HEK293 (cell line): ENCODE measurements at regions not wholly inside any gene's neighbourhood (a gene's known extent, or its start where the extent isn't known, plus 50 kb on each side); places are given as distances from the start of the nearest gene placed in this dataset.

Experiments used
- CTCF ChIA-PET: fragments of 350-600 bp; formaldehyde crosslinking; extraction: SDS; loops from one replicate; lab custom pipeline; 2021; ENCODE audit warnings: antibody characterized with exemption; lab: Yijun Ruan, JAX
- POLR2A ChIA-PET: fragments of 300-600 bp; formaldehyde crosslinking; extraction: SDS; loops from one replicate; lab custom pipeline; 2020; ENCODE audit warnings: antibody characterized with exemption, inconsistent platforms; lab: Yijun Ruan, JAX
- H3K27ac ChIP-seq: fragments of 200-500 bp; sonication (Bioruptor generic); 2 replicates; pipeline ENCODE4 v1.5.1; 2014; ENCODE audit warnings: low read depth, low read length, control low read depth, inconsistent platforms; ENCODE audit errors: extremely low read depth
- H3K36me3 ChIP-seq, 2 experiments: fragments of 200-500 bp in 1 of 2; sonication (Bioruptor generic) in 1 of 2; 1 replicate in 1 of 2; 2 replicates in 1 of 2; pipeline ENCODE4 v1.5.1; 2014 to 2017; ENCODE audit warnings: inconsistent platforms in 2 of 2, low read length in 2 of 2; ENCODE audit not compliant: control insufficient read depth in 2 of 2, insufficient read depth in 1 of 2
- H3K4me1 ChIP-seq: fragments of 200-500 bp; sonication (Bioruptor generic); 2 replicates; pipeline ENCODE4 v1.5.1; 2014; ENCODE audit warnings: mild to moderate bottlenecking, low read length, inconsistent platforms; ENCODE audit not compliant: control insufficient read depth, insufficient read depth
- H3K4me3 ChIP-seq: 2 replicates; pipeline ENCODE4 v1.5.1; 2011; ENCODE audit warnings: low read depth, mild to moderate bottlenecking, control low read depth, low read length, moderate library complexity
- H3K9me3 ChIP-seq: fragments of 200-500 bp; sonication (Bioruptor generic); 2 replicates; pipeline ENCODE4 v1.5.1; 2014; ENCODE audit warnings: low read depth, low read length, inconsistent platforms; ENCODE audit not compliant: control insufficient read depth, insufficient read depth
- EGR2 ChIP-seq: fragments of 450-650 bp; formaldehyde crosslinking; IDR thresholded peaks from 2 replicates; pipeline ENCODE4 v1.5.1; 2016; ENCODE audit warnings: low read depth, missing biosample characterization, missing genetic modification characterization
- KLF7 ChIP-seq: fragments of 450-650 bp; formaldehyde crosslinking; IDR thresholded peaks from 2 replicates; pipeline ENCODE4 v1.5.1; 2016; ENCODE audit warnings: missing biosample characterization, missing genetic modification characterization, borderline replicate concordance
- MYNN ChIP-seq: fragments of 450-650 bp; formaldehyde crosslinking; IDR thresholded peaks from 2 replicates; pipeline ENCODE4 v1.5.1; 2016; ENCODE audit warnings: missing biosample characterization, missing genetic modification characterization, borderline replicate concordance
- SCRT1 ChIP-seq: fragments of 450-650 bp; formaldehyde crosslinking; IDR thresholded peaks from 2 replicates; pipeline ENCODE4 v1.5.1; 2016; ENCODE audit warnings: missing biosample characterization, missing genetic modification characterization, borderline replicate concordance
- ZFP3 ChIP-seq: fragments of 450-650 bp; formaldehyde crosslinking; IDR thresholded peaks from 2 replicates; pipeline ENCODE4 v1.5.1; 2016; ENCODE audit warnings: low read depth, missing biosample characterization, missing genetic modification characterization
- ZFP37 ChIP-seq: fragments of 450-650 bp; formaldehyde crosslinking; IDR thresholded peaks from 2 replicates; pipeline ENCODE4 v1.5.1; 2016; ENCODE audit warnings: missing biosample characterization, missing genetic modification characterization
- ZNF133 ChIP-seq: fragments of 450-650 bp; formaldehyde crosslinking; IDR thresholded peaks from 2 replicates; pipeline ENCODE4 v1.5.1; 2016; ENCODE audit warnings: missing biosample characterization, missing genetic modification characterization
- ZNF146 ChIP-seq: fragments of 450-650 bp; formaldehyde crosslinking; IDR thresholded peaks from 2 replicates; pipeline ENCODE4 v1.5.1; 2016; ENCODE audit warnings: missing biosample characterization, missing genetic modification characterization
- ZNF148 ChIP-seq: fragments of 450-650 bp; formaldehyde crosslinking; IDR thresholded peaks from 2 replicates; pipeline ENCODE4 v1.5.0; 2017; ENCODE audit warnings: missing biosample characterization, missing genetic modification characterization, borderline replicate concordance
- ZNF23 ChIP-seq: fragments of 450-650 bp; formaldehyde crosslinking; IDR thresholded peaks from 2 replicates; pipeline ENCODE4 v1.5.1; 2016; ENCODE audit warnings: missing biosample characterization, missing genetic modification characterization, borderline replicate concordance
- ZNF544 ChIP-seq: fragments of 450-650 bp; formaldehyde crosslinking; IDR thresholded peaks from 2 replicates; pipeline ENCODE4 v1.5.0; 2017; ENCODE audit warnings: missing biosample characterization, missing genetic modification characterization
- ZNF629 ChIP-seq: fragments of 450-650 bp; formaldehyde crosslinking; IDR thresholded peaks from 2 replicates; pipeline ENCODE4 v1.5.1; 2017; ENCODE audit warnings: missing biosample characterization, missing genetic modification characterization
- ZNF670 ChIP-seq: fragments of 450-650 bp; formaldehyde crosslinking; IDR thresholded peaks from 2 replicates; pipeline ENCODE4 v1.5.1; 2016; ENCODE audit warnings: missing biosample characterization, missing genetic modification characterization, low read depth
- ZNF747 ChIP-seq: fragments of 450-650 bp; formaldehyde crosslinking; IDR thresholded peaks from 2 replicates; pipeline ENCODE4 v1.5.1; 2016; ENCODE audit warnings: missing biosample characterization, missing genetic modification characterization
- ZNF768 ChIP-seq: fragments of 450-650 bp; formaldehyde crosslinking; IDR thresholded peaks from 2 replicates; pipeline ENCODE4 v1.5.1; 2018; ENCODE audit warnings: missing biosample characterization, mild to moderate bottlenecking, missing genetic modification characterization
- ZNF791 ChIP-seq: fragments of 450-650 bp; formaldehyde crosslinking; IDR thresholded peaks from 2 replicates; pipeline ENCODE4 v1.5.1; 2016; ENCODE audit warnings: missing biosample characterization, missing genetic modification characterization
- ZNF830 ChIP-seq: fragments of 450-650 bp; IDR thresholded peaks from 2 replicates; pipeline ENCODE4 v1.5.0; 2018; ENCODE audit warnings: missing biosample characterization, missing genetic modification characterization, low read depth, mild to moderate bottlenecking, moderate library complexity
- ZSCAN18 ChIP-seq: fragments of 450-650 bp; formaldehyde crosslinking; IDR thresholded peaks from 2 replicates; pipeline ENCODE4 v1.5.1; 2016; ENCODE audit warnings: missing biosample characterization, missing genetic modification characterization
- ZSCAN30 ChIP-seq: fragments of 450-650 bp; IDR thresholded peaks from 2 replicates; pipeline ENCODE4 v1.5.1; 2018; ENCODE audit warnings: missing biosample characterization, mild to moderate bottlenecking, missing genetic modification characterization, moderate library complexity

- Histone ChIP-seq H3K4me3 (no peak overlapping the region), H3K9me3 (no peaks in the 10 kb centered on the region), H3K27ac (no peak overlapping the region), H3K4me1 (peaks cover 2% of the 10 kb centered on the region; the same call in 1 of the 2 replicates), H3K36me3 (no peaks in the 10 kb centered on the region)
- CTCF ChIA-PET: interaction anchor here (1.0 kb wide), 1 partner anchor 114 kb away, joined by 5 read pairs; no protein-coding TSS in a partner anchor
- TF ChIP-seq ZFP3 (tag by site-specific recombination) (no peak), ZNF629 (tag by site-specific recombination) (no peak), ZSCAN30 (no peak), ZNF747 (tag by site-specific recombination) (no peak), ZNF148 (no peak), ZNF23 (no peak), EGR2 (tag by site-specific recombination) (no peak), ZNF133 (no peak)
- POLR2A ChIA-PET: no interaction called here
Observed at GRCh38 chr1:58919226-58919958, 135.5 kb upstream of the JUN start.

GRCh38 chr1:58919959-58920321, 136.1 kb upstream of the JUN start:
- no peaks in the 10 kb centered on the region for H3K9me3 ChIP-seq
- POLR2A ChIA-PET: no interaction called here
- H3K4me1 ChIP-seq: peaks cover 2% of the 10 kb centered on the region; the same call in 1 of the 2 replicates
- TF ChIP-seq MYNN (tag by site-specific recombination) (no peak), ZSCAN18 (no peak), ZNF146 (no peak), KLF7 (tag by site-specific recombination) (no peak), ZFP37 (tag by site-specific recombination) (no peak), ZNF791 (tag by site-specific recombination) (no peak), ZNF629 (tag by site-specific recombination) (no peak), ZNF670 (no peak), ZNF830 (tag by site-specific recombination) (no peak)
- H3K36me3 ChIP-seq: no peaks in the 10 kb centered on the region
- no peak overlapping the region for H3K4me3 ChIP-seq
- no peak overlapping the region for H3K27ac ChIP-seq
- CTCF ChIA-PET: interaction anchor here (0.6 to 1.0 kb wide), 2 partner anchors 115 to 821 kb away, joined by 4 to 5 read pairs; no protein-coding TSS in a partner anchor

DNA sequence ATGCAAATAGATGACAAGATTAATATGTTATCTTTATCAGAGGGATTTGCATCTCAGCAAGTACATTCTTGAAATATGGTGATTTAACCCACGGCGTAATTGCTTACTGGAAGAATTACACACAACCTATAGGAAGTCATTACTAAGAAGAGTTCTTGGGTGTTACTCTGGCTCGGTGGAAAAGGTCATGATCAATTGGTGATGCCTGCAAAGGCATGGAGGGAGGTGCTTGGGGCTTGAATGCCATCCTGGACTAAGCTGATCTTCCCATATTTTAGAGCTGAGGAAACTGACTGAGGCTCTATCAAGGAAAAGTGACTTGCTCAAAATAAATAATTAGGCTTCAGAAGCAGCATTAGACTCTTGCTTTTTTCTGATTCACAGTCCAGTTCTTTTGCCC, 137.5 kb upstream of the JUN start:
- CTCF ChIA-PET: no interaction called here
- no peak overlapping the region for H3K27ac ChIP-seq
- TF ChIP-seq ZNF544 (tag by site-specific recombination) (no peak), ZNF768 (tag by site-specific recombination) (no peak), ZNF23 (peak; percentile 68; the same call in 1 of the 2 replicates), SCRT1 (tag by site-specific recombination) (no peak)
- no peaks in the 10 kb centered on the region for H3K9me3 ChIP-seq
- POLR2A ChIA-PET: no interaction called here
- no peak overlapping the region for H3K4me3 ChIP-seq
- no peaks in the 10 kb centered on the region for H3K36me3 ChIP-seq
- H3K4me1 ChIP-seq: peaks cover 2% of the 10 kb centered on the region; the same call in 1 of the 2 replicates
